Kidney (tissue), 13 donors: ENCODE measurements at regions not wholly inside any gene's neighbourhood (a gene's known extent, or its start where the extent isn't known, plus 50 kb on each side); places are given as distances from the start of the nearest gene placed in this dataset.

Experiments
- DNase-seq, 5 donors: peaks; one replicate each; pipeline ENCODE4 v3.0.0-alpha.2; 2013 to 2020
- FAIRE-seq: peaks from 2 replicates; lab custom pipeline; 2012; peaks lifted over from hg19 to GRCh38; lab: Jason Lieb, UNC
- H3K27ac ChIP-seq, 2 donors: one replicate each; pipeline ENCODE4 v1.7.0; 2013; ENCODE audit warnings: low read depth in 2 of 2, low read length in 2 of 2, inconsistent platforms in 1 of 2
- H3K27me3 ChIP-seq: one replicate; pipeline ENCODE4 v1.7.1; 2013; ENCODE audit warnings: low read length, inconsistent platforms; ENCODE audit not compliant: control insufficient read depth, insufficient read depth
- H3K36me3 ChIP-seq, 3 donors: one replicate each; pipeline versions ENCODE4 v1.7.0 to v1.7.1; 2013; ENCODE audit warnings: low read length in 3 of 3, control low read depth in 1 of 3, inconsistent platforms in 1 of 3; ENCODE audit not compliant: insufficient read depth in 3 of 3, control insufficient read depth in 2 of 3
- H3K4me1 ChIP-seq, 3 donors: one replicate each; pipeline versions ENCODE4 v1.7.0 to v1.7.1; 2013; ENCODE audit warnings: low read length in 3 of 3, inconsistent platforms in 1 of 3, low read depth in 1 of 3; ENCODE audit not compliant: control insufficient read depth in 2 of 3, insufficient read depth in 2 of 3
- H3K4me3 ChIP-seq, 3 donors: one replicate each; pipeline versions ENCODE4 v1.7.0 to v1.8.1; 2013; ENCODE audit warnings: low read length in 3 of 3, control low read depth in 1 of 3, inconsistent platforms in 1 of 3
- H3K9ac ChIP-seq, 3 donors: one replicate each; pipeline versions ENCODE4 v1.7.0 to v1.7.1; 2013; ENCODE audit warnings: low read length in 3 of 3, control low read depth in 1 of 3, inconsistent platforms in 1 of 3
- H3K9me3 ChIP-seq, 3 donors: one replicate each; pipeline versions ENCODE4 v1.7.0 to v1.7.1; 2013; ENCODE audit warnings: low read length in 3 of 3, control low read depth in 1 of 3, inconsistent platforms in 1 of 3; ENCODE audit not compliant: control insufficient read depth in 2 of 3, insufficient read depth in 1 of 3
- CTCF ChIP-seq: IDR thresholded peaks from 3 replicates; pipeline ENCODE4 v1.5.1; 2012; ENCODE audit warnings: mild to moderate bottlenecking, moderate library complexity, borderline replicate concordance; ENCODE audit not compliant: insufficient read depth; ENCODE audit errors: extremely low read depth
- intact Hi-C: fragments of 100-400 bp; cut with DNase I; formaldehyde crosslinking; loops from one replicate; pipeline ENCODE4 v1.11.1; 2022
- donor health status: control.
- donor health status: control.
- donor health status: control.
- donor health status: control.
- donor health status: control.
- donor health status: DM: yes; HTN: yes; CAD: no.
- donor health status: Normal renal cell carcinoma (clear cell type).

- DNase-seq (no peak), FAIRE-seq (no peak)
- Histone ChIP-seq H3K27me3 (no peaks in the 10 kb centered on the region), H3K9ac (no peak overlapping the region), H3K27ac (no peak overlapping the region), H3K4me1 (no peaks in the 10 kb centered on the region), H3K9me3 (no peaks in the 10 kb centered on the region), H3K36me3 (no peaks in the 10 kb centered on the region), H3K4me3 (no peak overlapping the region)
- no peak for TF ChIP-seq CTCF
- intact Hi-C loops, result no loop called here
These were observed 134.1 kb upstream of the ARHGEF9 start for GRCh38 chrX:63919081-63919480.

GRCh38 chrX:63918611-63919010 lies 133.6 kb upstream of the ARHGEF9 start:
- H3K27ac ChIP-seq, result no peak overlapping the region
- no peak overlapping the region for H3K9ac ChIP-seq
- H3K4me3 ChIP-seq, result no peak overlapping the region
- peak in 1 of 5 donors; percentile 10 for DNase-seq
- no peaks in the 10 kb centered on the region for H3K4me1 ChIP-seq
- FAIRE-seq, result peak; percentile 15
- no peaks in the 10 kb centered on the region for H3K36me3 ChIP-seq
- H3K9me3 ChIP-seq, result no peaks in the 10 kb centered on the region
- TF ChIP-seq CTCF, result no peak
- intact Hi-C loops, result no loop called here
- H3K27me3 ChIP-seq, result no peaks in the 10 kb centered on the region

- no peak for DNase-seq
- Histone ChIP-seq H3K36me3 (no peaks in the 10 kb centered on the region), H3K9me3 (no peaks in the 10 kb centered on the region), H3K4me3 (no peak overlapping the region), H3K27me3 (no peaks in the 10 kb centered on the region), H3K4me1 (no peaks in the 10 kb centered on the region), H3K9ac (no peak overlapping the region), H3K27ac (no peak overlapping the region)
- no peak for FAIRE-seq
- intact Hi-C loops, result no loop called here
- no peak for TF ChIP-seq CTCF
These were observed 132.3 kb upstream of the ARHGEF9 start for GRCh38 chrX:63917296-63917695.

- FAIRE-seq (no peak), DNase-seq (no peak)
- no peak for TF ChIP-seq CTCF
- H3K4me1 ChIP-seq, result no peaks in the 10 kb centered on the region
- no peak overlapping the region for H3K9ac ChIP-seq
- H3K36me3 ChIP-seq, result no peaks in the 10 kb centered on the region
- intact Hi-C loops, result no loop called here
- H3K4me3 ChIP-seq, result no peak overlapping the region
- no peak overlapping the region for H3K27ac ChIP-seq
- H3K27me3 ChIP-seq, result no peaks in the 10 kb centered on the region
- H3K9me3 ChIP-seq, result no peaks in the 10 kb centered on the region
These were observed 128.7 kb upstream of the ARHGEF9 start for GRCh38 chrX:63913719-63914118.
